ENCODE measurements at regions not wholly inside any gene's neighbourhood (a gene's known extent, or its start where the extent isn't known, plus 50 kb on each side); places are given as distances from the start of the nearest gene placed in this dataset.

- no peaks in the 10 kb centered on the region for H3K27me3 ChIP-seq (ENCODE audit: insufficient read depth, low read length)
- no peak overlapping the region for H4K8ac ChIP-seq (replicated peaks; ENCODE audit: insufficient read length, low read depth, low read length)
- no peak overlapping the region for H3K9ac ChIP-seq (ENCODE audit: extremely low read depth, insufficient read length, low read length)
- no peaks in the 10 kb centered on the region for H3K9me3 ChIP-seq (ENCODE audit: control insufficient read depth, low read depth, low read length)
- H3K4ac ChIP-seq (ENCODE audit: low read depth, low read length): no peak overlapping the region
- H3K23ac ChIP-seq (ENCODE audit: insufficient read length, low read depth, low read length): no peak overlapping the region
- no peak overlapping the region for H2BK15ac ChIP-seq (ENCODE audit: low read depth, low read length)
- Mint-ChIP-seq H3K27me3 (ENCODE audit: low read depth) (no peaks in the 10 kb centered on the region), H3K27ac (no peak overlapping the region), H3K4me1 (peaks cover 2 to 7% of the 10 kb centered on the region in 2 experiments; a peak in 3 of 4 replicates), H3K4me3 (no peak overlapping the region), H3K9me3 (no peaks in the 10 kb centered on the region), H3K36me3 (ENCODE audit: insufficient read depth in 1 of 3, low read depth in 3 of 3) (no peaks in the 10 kb centered on the region; a peak in 1 of 7 replicates)
- H3K18ac ChIP-seq (ENCODE audit: insufficient read length, low read depth, low read length): no peak overlapping the region
- no CpG with 5 or more reads among the region's 3 CpGs for WGBS (ENCODE audit: extremely low coverage, insufficient read length, low lambda C conversion rate)
- no peaks in the 10 kb centered on the region for H3K79me1 ChIP-seq (ENCODE audit: insufficient read depth, low read depth, low read length, poor library complexity, severe bottlenecking)
- H4K5ac ChIP-seq (ENCODE audit: insufficient read length, low read depth, low read length): no peak overlapping the region
- DNase-seq: no peak
- no peak overlapping the region for H2AK5ac ChIP-seq (ENCODE audit: insufficient read length, low read length)
- H2BK20ac ChIP-seq (ENCODE audit: low read depth, low read length, poor library complexity, severe bottlenecking): no peak overlapping the region
- H2BK120ac ChIP-seq (ENCODE audit: low read depth, low read length, poor library complexity, severe bottlenecking): no peak overlapping the region
- H3K4me1 ChIP-seq (ENCODE audit: insufficient read depth, low read length): no peaks in the 10 kb centered on the region
- no peak overlapping the region for H2AFZ ChIP-seq (ENCODE audit: low read length)
- H4K20me1 ChIP-seq (ENCODE audit: control insufficient read depth, insufficient read depth, insufficient read length): no peaks in the 10 kb centered on the region
- H4K91ac ChIP-seq (ENCODE audit: insufficient read length, low read depth, low read length): no peak overlapping the region
- TF ChIP-seq CTCF (conservative IDR thresholded peaks at IDR 0.05): no peak
- H3K56ac ChIP-seq (ENCODE audit: insufficient read length, low read depth, low read length): no peak overlapping the region
- no peak overlapping the region for H3K4me2 ChIP-seq (ENCODE audit: insufficient read depth, insufficient read length, low read length)
- no peak overlapping the region for H3K27ac ChIP-seq (ENCODE audit: insufficient read length, low read depth, low read length)
- no peaks in the 10 kb centered on the region for H3K23me2 ChIP-seq (ENCODE audit: insufficient read length, low read depth, low read length, poor library complexity, severe bottlenecking)
- no peak overlapping the region for H2BK12ac ChIP-seq (ENCODE audit: insufficient read length, low read depth, low read length)
- no peak overlapping the region for H3K14ac ChIP-seq (ENCODE audit: insufficient read depth, low read length)
- no peaks in the 10 kb centered on the region for H3K79me2 ChIP-seq (ENCODE audit: insufficient read depth, low read length)
- no peak overlapping the region for H3T11ph ChIP-seq (ENCODE audit: low read length)
- H2BK5ac ChIP-seq (ENCODE audit: insufficient read length, low read length): no peak overlapping the region
These were observed 633.1 kb upstream of the BOD1L1 start for GRCh38 chr4:14260591-14260990.

Data from H9 (cell line).